H9 (cell line): ENCODE measurements at regions not wholly inside any gene's neighbourhood (a gene's known extent, or its start where the extent isn't known, plus 50 kb on each side); places are given as distances from the start of the nearest gene placed in this dataset.

Experiments used
- DNase-seq: peaks from one replicate; pipeline ENCODE4 v3.0.0-alpha.2; 2017
- H2AFZ ChIP-seq: one replicate; pipeline ENCODE4 v1.6.1; 2013; ENCODE audit warnings: mild to moderate bottlenecking, low read length, control low read depth, moderate library complexity
- H2AK5ac ChIP-seq: 2 replicates; pipeline ENCODE4 v1.6.1; 2013; ENCODE audit warnings: low read length, control low read depth, mixed read lengths; ENCODE audit not compliant: insufficient read length
- H2BK120ac ChIP-seq: one replicate; pipeline ENCODE4 v1.6.1; 2013; ENCODE audit warnings: low read depth, mild to moderate bottlenecking, low read length, control low read depth, inconsistent platforms; ENCODE audit not compliant: poor library complexity, severe bottlenecking
- H2BK12ac ChIP-seq: 2 replicates; pipeline ENCODE4 v1.6.1; 2013; ENCODE audit warnings: low read length, control low read depth, mixed read lengths, low read depth; ENCODE audit not compliant: insufficient read length
- H2BK15ac ChIP-seq: 2 replicates; pipeline ENCODE4 v1.6.1; 2013; ENCODE audit warnings: low read depth, low read length, control low read depth
- H2BK20ac ChIP-seq: one replicate; pipeline ENCODE4 v1.6.1; 2013; ENCODE audit warnings: low read depth, mild to moderate bottlenecking, low read length, control low read depth, inconsistent platforms; ENCODE audit not compliant: poor library complexity, severe bottlenecking
- H2BK5ac ChIP-seq: 2 replicates; pipeline ENCODE4 v1.6.1; 2013; ENCODE audit warnings: low read length, control low read depth, mixed read lengths; ENCODE audit not compliant: insufficient read length
- H3K14ac ChIP-seq: 2 replicates; pipeline ENCODE4 v1.6.1; 2013; ENCODE audit warnings: low read length, control low read depth; ENCODE audit not compliant: insufficient read depth
- H3K18ac ChIP-seq: 2 replicates; pipeline ENCODE4 v1.6.1; 2013; ENCODE audit warnings: low read depth, mild to moderate bottlenecking, mixed read lengths, low read length, control low read depth; ENCODE audit not compliant: insufficient read length
- H3K23ac ChIP-seq: 2 replicates; pipeline ENCODE4 v1.6.1; 2013; ENCODE audit warnings: low read length, control low read depth, mixed read lengths, low read depth; ENCODE audit not compliant: insufficient read length
- H3K23me2 ChIP-seq: 2 replicates; pipeline ENCODE4 v1.6.1; 2013; ENCODE audit warnings: low read depth, mild to moderate bottlenecking, mixed read lengths, low read length, control low read depth; ENCODE audit not compliant: insufficient read length, poor library complexity, severe bottlenecking
- H3K27ac ChIP-seq: 2 replicates; pipeline ENCODE4 v1.5.1; 2013; ENCODE audit warnings: low read length, control low read depth, mixed read lengths, low read depth; ENCODE audit not compliant: insufficient read length
- H3K27me3 ChIP-seq: 2 replicates; pipeline ENCODE4 v1.6.1; 2013; ENCODE audit warnings: low read length, control low read depth, inconsistent platforms; ENCODE audit not compliant: insufficient read depth
- H3K4ac ChIP-seq: 2 replicates; pipeline ENCODE4 v1.6.1; 2013; ENCODE audit warnings: low read depth, mild to moderate bottlenecking, control low read depth, inconsistent platforms, low read length, moderate library complexity
- H3K4me1 ChIP-seq: 2 replicates; pipeline ENCODE4 v1.6.1; 2013; ENCODE audit warnings: low read length, control low read depth, inconsistent platforms; ENCODE audit not compliant: insufficient read depth
- H3K4me2 ChIP-seq: 2 replicates; pipeline ENCODE4 v1.6.1; 2013; ENCODE audit warnings: low read length, control low read depth, mixed read lengths; ENCODE audit not compliant: insufficient read length, insufficient read depth
- H3K56ac ChIP-seq: 2 replicates; pipeline ENCODE4 v1.6.1; 2013; ENCODE audit warnings: low read depth, mild to moderate bottlenecking, mixed read lengths, low read length, control low read depth; ENCODE audit not compliant: insufficient read length
- H3K79me1 ChIP-seq: 2 replicates; pipeline ENCODE4 v1.6.1; 2013; ENCODE audit warnings: low read depth, mild to moderate bottlenecking, moderate library complexity, low read length, control low read depth, inconsistent platforms; ENCODE audit not compliant: insufficient read depth, poor library complexity, severe bottlenecking
- H3K79me2 ChIP-seq: 2 replicates; pipeline ENCODE4 v1.6.1; 2013; ENCODE audit warnings: low read length, control low read depth, inconsistent platforms; ENCODE audit not compliant: insufficient read depth
- H3K9ac ChIP-seq: 2 replicates; pipeline ENCODE4 v1.6.1; 2013; ENCODE audit warnings: low read length, control low read depth, mixed read lengths; ENCODE audit not compliant: insufficient read length; ENCODE audit errors: extremely low read depth
- H3K9me3 ChIP-seq: one replicate; pipeline ENCODE4 v1.6.1; 2013; ENCODE audit warnings: low read depth, low read length, inconsistent platforms; ENCODE audit not compliant: control insufficient read depth
- H3T11ph ChIP-seq: one replicate; pipeline ENCODE4 v1.6.1; 2013; ENCODE audit warnings: mild to moderate bottlenecking, low read length, control low read depth, inconsistent platforms
- H4K20me1 ChIP-seq: one replicate; pipeline ENCODE4 v1.6.1; 2013; ENCODE audit not compliant: control insufficient read depth, insufficient read length, insufficient read depth
- H4K5ac ChIP-seq: 2 replicates; pipeline ENCODE4 v1.6.1; 2013; ENCODE audit warnings: low read depth, mild to moderate bottlenecking, mixed read lengths, low read length, control low read depth; ENCODE audit not compliant: insufficient read length
- H4K8ac ChIP-seq: replicated peaks from 2 replicates; pipeline ENCODE4 v1.6.1; 2013; ENCODE audit warnings: low read length, control low read depth, mixed read lengths, low read depth; ENCODE audit not compliant: insufficient read length
- H4K91ac ChIP-seq: 2 replicates; pipeline ENCODE4 v1.6.1; 2013; ENCODE audit warnings: low read depth, mild to moderate bottlenecking, moderate library complexity, mixed read lengths, low read length, control low read depth; ENCODE audit not compliant: insufficient read length
- H3K27ac Mint-ChIP-seq, 3 experiments: 2 replicates in 2 of 3; 3 replicates in 1 of 3; pipeline ENCODE4 v1.8.0; 2020 to 2021; ENCODE audit warnings: mixed read lengths in 3 of 3, mild to moderate bottlenecking in 1 of 3, moderate library complexity in 1 of 3
- H3K27me3 Mint-ChIP-seq: 2 replicates; pipeline ENCODE4 v1.8.0; 2021; ENCODE audit warnings: low read depth, mild to moderate bottlenecking, moderate library complexity, mixed read lengths
- H3K36me3 Mint-ChIP-seq, 3 experiments: 2 replicates in 2 of 3; 3 replicates in 1 of 3; pipeline ENCODE4 v1.8.0; 2020 to 2021; ENCODE audit warnings: low read depth in 3 of 3, mixed read lengths in 3 of 3; ENCODE audit not compliant: insufficient read depth in 1 of 3
- H3K4me1 Mint-ChIP-seq, 2 experiments: 2 replicates each; pipeline ENCODE4 v1.8.0; 2020; ENCODE audit warnings: mixed read lengths in 2 of 2
- H3K4me3 Mint-ChIP-seq, 2 experiments: 2 replicates in 1 of 2; 3 replicates in 1 of 2; pipeline ENCODE4 v1.8.0; 2020 to 2021; ENCODE audit warnings: mild to moderate bottlenecking in 2 of 2, mixed read lengths in 2 of 2, moderate library complexity in 1 of 2
- H3K9me3 Mint-ChIP-seq, 2 experiments: 2 replicates in 1 of 2; 3 replicates in 1 of 2; pipeline ENCODE4 v1.8.0; 2020; ENCODE audit warnings: mild to moderate bottlenecking in 2 of 2, mixed read lengths in 2 of 2, moderate library complexity in 1 of 2
- WGBS: extraction: QIAGEN DNeasy Blood & Tissue Kit; methylation state at CpG from one replicate; pipeline ENCODE4 v1.1.7; 2013; ENCODE audit warnings: missing lambda C conversion rate, low lambda C conversion rate, mixed read lengths; ENCODE audit not compliant: insufficient read length; ENCODE audit errors: extremely low coverage; 5-methylcytosine and 5-hydroxymethylcytosine counted together
- TF ChIP-seq, protein P1 (sequence below): fragments of 200-600 bp; sonication (generic); conservative IDR thresholded peaks from 3 replicates; pipeline ENCODE4 v1.8.0; 2021; ENCODE audit warnings: antibody characterized with exemption, mild to moderate bottlenecking

DNA sequence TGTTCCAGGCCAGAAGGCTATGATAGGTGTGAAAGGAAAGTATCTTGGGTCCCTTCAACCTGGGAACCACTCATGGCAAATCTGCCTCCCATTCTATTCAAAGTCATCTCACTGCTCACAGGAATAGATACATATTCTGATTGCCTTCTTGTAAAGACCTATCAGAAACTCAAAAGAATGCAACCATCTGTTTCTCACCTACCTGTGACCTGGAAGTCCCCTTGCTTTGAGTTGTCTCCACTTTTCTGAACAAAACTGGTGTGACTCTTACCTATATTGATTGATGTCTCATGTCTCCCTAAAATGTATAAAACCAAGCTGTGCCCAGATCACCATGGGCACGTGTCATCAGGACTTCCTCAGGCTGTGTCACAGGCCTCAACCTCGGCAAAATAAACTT lies 1149.3 kb downstream of the NSUN3 start:
- no peak overlapping the region for H3K27ac ChIP-seq
- TF ChIP-seq, protein P1, sequence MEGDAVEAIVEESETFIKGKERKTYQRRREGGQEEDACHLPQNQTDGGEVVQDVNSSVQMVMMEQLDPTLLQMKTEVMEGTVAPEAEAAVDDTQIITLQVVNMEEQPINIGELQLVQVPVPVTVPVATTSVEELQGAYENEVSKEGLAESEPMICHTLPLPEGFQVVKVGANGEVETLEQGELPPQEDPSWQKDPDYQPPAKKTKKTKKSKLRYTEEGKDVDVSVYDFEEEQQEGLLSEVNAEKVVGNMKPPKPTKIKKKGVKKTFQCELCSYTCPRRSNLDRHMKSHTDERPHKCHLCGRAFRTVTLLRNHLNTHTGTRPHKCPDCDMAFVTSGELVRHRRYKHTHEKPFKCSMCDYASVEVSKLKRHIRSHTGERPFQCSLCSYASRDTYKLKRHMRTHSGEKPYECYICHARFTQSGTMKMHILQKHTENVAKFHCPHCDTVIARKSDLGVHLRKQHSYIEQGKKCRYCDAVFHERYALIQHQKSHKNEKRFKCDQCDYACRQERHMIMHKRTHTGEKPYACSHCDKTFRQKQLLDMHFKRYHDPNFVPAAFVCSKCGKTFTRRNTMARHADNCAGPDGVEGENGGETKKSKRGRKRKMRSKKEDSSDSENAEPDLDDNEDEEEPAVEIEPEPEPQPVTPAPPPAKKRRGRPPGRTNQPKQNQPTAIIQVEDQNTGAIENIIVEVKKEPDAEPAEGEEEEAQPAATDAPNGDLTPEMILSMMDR, result no peak
- H3K23me2 ChIP-seq, result no peaks in the 10 kb centered on the region
- H4K8ac ChIP-seq, result no peak overlapping the region
- no peak overlapping the region for H2AK5ac ChIP-seq
- no peaks in the 10 kb centered on the region for H3K27me3 Mint-ChIP-seq
- no peaks in the 10 kb centered on the region for H3K4me1 ChIP-seq
- peaks cover 10 to 18% (median 13%) of the 10 kb centered on the region in 3 experiments for H3K36me3 Mint-ChIP-seq
- H3K4me3 Mint-ChIP-seq, result no peak overlapping the region
- H3K79me2 ChIP-seq, result no peaks in the 10 kb centered on the region
- H3K27me3 ChIP-seq, result no peaks in the 10 kb centered on the region
- no peak overlapping the region for H3T11ph ChIP-seq
- no peak overlapping the region for H2BK5ac ChIP-seq
- no peak overlapping the region for H3K27ac Mint-ChIP-seq
- no peak overlapping the region for H2BK120ac ChIP-seq
- no peaks in the 10 kb centered on the region for H4K20me1 ChIP-seq
- no peak overlapping the region for H3K18ac ChIP-seq
- H3K56ac ChIP-seq, result no peak overlapping the region
- no peak overlapping the region for H2BK15ac ChIP-seq
- H3K4me2 ChIP-seq, result no peak overlapping the region
- H3K14ac ChIP-seq, result no peak overlapping the region
- no CpG with 5 or more reads among the region's 2 CpGs for WGBS
- H3K4ac ChIP-seq, result no peak overlapping the region
- H3K4me1 Mint-ChIP-seq, result peaks cover 8 to 9% of the 10 kb centered on the region in 2 experiments
- H2BK12ac ChIP-seq, result no peak overlapping the region
- H3K23ac ChIP-seq, result no peak overlapping the region
- H3K9me3 Mint-ChIP-seq, result peaks cover 9 to 14% of the 10 kb centered on the region in 2 experiments
- no peak overlapping the region for H2BK20ac ChIP-seq
- H2AFZ ChIP-seq, result no peak overlapping the region
- H4K5ac ChIP-seq, result no peak overlapping the region
- H3K9ac ChIP-seq, result no peak overlapping the region
- H3K9me3 ChIP-seq, result no peaks in the 10 kb centered on the region
- no peaks in the 10 kb centered on the region for H3K79me1 ChIP-seq
- DNase-seq, result no peak
- no peak overlapping the region for H4K91ac ChIP-seq
